Fibroblast of the conjunctiva (primary cell): ENCODE measurements at regions not wholly inside any gene's neighbourhood (a gene's known extent, or its start where the extent isn't known, plus 50 kb on each side); places are given as distances from the start of the nearest gene placed in this dataset.

Source experiments
- DNase-seq: peaks from one replicate; pipeline ENCODE4 v3.0.0-alpha.2; 2010; ENCODE audit warnings: low read depth

DNA sequence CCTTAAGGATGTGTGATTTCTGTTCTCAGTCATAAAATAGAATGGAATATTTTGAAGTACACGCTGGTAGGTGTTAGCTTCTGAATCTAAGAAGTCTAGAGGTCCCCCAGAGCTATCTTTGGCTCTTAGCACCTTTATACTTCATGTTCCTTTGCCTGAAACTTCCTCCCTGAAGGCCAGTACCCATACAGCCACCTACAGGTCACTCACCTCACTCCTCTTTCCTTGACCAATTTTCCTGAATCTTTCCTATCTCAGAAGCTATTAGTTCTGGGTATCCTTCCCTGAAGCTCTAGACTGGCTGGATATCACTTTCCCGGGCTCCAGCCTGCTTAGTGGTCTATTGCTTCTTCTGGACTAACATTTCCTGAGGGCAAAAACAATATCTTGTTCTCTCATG is 93.4 kb upstream of the EDNRB start:
- DNase-seq = no peak

DNA sequence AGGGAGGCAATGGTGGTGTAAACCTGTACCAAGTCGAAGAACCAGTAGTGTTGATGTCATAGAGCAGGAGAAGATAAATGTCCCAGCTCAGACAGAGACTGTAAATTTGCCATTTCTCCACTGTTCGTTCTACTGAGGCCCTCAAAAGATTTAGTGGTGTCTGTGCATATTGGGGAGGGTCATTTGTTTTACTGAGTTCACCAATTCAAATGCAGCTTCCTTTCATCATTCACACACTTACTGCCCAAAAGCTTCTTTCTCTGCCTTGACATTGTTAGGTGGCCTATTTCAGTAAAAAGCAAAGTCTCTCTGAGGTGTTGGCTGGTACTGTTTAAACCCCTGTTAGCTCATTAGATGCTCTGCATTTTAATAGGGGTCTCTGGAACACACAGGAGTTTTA is 86.2 kb upstream of the EDNRB start:
- no peak for DNase-seq

DNA sequence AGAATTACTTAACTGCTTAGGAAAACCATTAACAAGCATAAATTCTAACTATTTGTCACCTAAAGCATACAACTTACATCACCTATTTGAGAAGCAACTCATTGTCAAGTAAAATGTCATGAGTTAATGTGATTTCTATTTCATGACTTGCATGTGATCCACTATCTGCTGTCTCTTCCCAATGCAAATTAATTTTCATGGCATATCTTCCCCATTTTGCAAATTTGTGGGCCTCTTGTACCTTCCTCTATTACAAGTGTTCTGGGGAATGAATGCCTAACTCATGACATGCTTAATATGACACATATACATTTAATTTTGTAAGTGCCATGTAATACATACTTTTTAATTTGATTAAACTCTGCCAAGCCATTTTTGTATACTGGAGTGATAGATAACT is 81.1 kb upstream of the EDNRB start:
- DNase-seq = no peak

DNA sequence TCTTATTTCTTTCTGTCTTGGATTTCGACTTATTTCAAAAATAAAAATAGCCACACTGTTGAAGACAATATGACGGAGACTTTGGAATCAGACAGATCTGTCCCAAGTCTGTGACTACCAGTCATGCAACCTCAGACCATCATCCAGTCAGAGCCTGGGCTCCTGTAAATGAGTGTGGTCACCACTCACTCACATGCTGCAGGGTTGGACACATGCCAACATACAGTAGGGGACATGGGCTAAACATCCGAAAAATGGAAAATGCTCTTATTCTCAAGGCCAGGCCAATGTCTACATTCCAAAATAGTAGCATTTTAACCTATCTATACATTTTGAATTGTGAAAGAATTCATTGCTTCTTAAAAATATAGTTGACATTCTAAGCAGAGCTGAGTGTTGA is 75.5 kb upstream of the EDNRB start:
- no peak for DNase-seq

DNA sequence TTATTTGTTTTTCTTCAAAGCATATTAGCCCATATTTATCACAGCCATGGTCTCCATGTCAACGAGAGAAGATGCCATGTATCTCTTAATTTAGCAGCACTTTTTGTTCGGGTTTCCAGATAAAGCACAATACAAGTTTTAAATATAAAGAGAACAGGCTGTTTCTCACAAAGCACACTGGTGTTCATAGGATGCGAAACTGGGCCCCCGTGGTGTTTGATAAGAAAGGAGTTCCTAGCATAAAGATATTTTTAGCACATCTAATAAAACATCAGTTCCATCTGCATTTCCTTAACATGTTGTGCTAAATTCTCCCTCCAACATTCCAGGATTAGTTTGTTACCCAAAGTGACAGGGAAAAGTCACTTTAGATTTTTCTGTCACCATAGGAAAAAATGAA is 72.4 kb upstream of the EDNRB start:
- no peak for DNase-seq

DNA sequence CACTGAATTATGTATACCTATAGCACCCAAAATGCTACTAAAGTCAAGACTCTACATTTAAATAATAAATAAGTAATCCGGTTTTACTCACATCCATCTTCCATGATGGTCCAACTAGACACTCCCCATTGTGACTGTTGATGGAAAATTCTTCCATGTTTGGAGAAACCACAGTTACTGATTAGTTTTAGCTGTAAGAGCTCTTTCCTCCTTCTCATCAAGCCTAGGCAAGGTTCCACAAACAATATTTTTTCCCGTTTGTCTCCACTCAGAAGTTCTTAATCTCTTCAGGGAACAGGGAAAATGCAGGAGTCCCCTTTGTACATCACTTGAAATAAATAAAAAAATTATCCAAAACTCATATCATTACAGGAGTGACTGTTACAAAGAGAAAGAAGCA is 70.7 kb upstream of the EDNRB start:
- DNase-seq = no peak

DNA sequence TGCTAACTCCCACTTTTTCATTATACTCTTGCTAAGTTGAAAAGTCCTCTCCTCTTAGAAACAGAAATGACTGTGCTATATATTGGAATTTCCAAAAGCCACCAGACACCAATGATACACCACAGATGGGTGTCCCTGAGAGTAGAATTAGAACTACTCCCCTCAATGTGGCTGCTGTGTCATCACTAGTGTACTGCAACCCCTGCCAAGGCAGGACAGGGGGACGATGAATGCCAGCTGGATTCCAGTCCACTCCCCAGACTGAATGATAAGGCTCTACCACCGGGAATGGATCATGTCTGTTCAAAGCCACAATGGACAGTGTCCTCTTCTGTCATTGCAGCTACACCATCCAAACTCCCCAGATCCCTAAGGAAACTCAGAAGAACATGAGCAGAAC is 69.7 kb upstream of the EDNRB start:
- no peak for DNase-seq

DNA sequence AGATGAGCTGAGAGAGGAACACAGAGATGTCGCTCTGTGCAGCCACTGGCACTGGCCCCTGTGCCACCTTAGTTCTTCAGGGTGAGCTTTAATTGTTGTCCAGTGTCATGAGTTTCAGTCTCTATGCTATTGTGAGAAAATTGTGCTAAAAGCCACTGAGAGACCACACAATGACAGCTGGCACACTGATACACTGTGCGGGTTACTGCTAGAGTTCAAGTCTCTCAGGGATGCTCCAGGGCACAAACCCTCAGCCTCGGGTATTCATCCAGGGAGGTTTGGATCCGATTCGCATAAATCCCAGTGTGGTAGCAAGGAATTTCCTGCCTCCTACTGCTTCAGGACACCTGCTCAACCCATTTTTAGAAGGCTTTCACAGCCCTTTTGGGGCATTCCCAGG is 68.1 kb upstream of the EDNRB start:
- DNase-seq = no peak

DNA sequence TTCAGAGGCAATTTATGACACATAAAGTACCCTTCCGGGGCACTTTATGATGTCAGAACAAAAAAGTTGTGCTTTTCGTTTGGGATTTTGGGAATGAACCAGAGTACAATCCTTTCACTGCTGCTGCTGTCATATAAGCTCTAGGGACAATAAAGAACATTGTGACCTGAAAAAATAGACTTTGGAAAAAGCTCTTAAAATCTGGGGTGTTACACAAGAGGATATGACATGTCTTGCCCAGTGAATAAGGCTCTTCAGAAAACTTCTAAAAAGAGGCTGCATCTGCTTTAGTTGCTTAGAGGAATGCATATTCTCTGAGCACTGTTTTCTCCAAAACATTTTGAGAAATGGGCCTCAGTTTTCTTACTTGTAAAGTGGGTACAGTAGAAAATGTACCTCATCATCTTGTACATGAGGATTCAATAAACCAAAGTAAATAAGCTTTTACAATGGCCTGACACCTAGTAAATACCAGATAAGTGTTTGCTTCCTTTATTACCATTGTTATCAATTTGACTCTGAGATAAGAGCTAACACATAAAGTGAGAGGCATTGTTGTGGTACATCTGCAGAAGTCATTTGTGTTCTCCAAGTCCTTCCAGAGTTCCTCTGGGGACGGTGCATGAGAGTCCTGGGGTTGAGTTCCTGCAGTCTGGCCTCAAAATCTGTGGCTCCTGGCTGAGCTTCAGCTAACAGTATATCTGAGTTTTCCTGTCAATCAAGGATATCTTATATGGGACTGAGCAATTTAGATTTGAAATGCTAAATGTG is 67.4 kb upstream of the EDNRB start:
- no peak for DNase-seq

DNA sequence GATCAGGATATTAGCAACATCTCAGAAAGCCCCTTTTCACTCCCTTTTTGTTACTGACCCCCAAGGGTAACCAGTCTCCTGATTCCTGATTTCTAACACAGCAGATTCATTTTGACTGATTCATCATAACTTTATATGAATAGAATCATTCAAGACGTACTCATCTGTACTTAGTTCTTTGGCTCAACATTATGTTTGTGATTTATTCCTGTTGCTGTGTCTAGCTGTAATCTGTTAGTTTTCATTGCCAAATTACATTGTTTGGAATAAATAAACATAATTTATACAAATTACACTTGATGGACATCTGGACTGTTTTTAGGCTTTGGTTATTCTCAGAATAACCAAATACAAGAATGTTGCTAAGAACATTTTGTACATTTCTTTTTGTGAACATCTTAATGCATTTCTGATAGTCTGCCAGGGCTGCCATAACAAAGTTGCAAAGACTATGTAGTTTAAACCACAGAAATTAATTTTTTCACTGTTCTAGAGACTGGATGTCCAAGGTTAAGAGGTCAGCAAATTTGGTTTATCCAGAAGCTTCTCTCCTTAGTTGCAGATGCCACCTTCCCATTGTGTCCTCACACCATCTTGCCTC is 62.8 kb upstream of the EDNRB start:
- DNase-seq = peak; percentile 3

DNA sequence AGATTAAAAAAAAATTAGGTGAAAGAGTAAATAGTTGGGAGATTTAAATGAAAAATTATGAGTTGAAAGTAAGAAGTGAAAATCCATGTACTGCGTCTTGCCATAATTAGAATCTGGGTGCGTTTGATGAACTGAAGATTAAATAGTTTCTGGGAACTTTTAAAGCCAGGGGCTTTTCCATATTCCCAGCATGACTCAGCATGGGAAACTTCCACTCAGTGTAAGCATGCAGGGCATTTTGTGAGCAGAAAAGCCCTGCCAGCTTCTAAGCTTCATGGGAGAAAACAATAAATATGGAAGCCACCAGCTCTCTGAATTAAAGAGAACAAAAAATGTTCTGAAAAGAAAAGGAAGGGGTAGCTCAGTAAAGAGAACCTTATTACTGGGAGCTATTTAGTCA is 62.0 kb upstream of the EDNRB start:
- peak; percentile 22 for DNase-seq

DNA sequence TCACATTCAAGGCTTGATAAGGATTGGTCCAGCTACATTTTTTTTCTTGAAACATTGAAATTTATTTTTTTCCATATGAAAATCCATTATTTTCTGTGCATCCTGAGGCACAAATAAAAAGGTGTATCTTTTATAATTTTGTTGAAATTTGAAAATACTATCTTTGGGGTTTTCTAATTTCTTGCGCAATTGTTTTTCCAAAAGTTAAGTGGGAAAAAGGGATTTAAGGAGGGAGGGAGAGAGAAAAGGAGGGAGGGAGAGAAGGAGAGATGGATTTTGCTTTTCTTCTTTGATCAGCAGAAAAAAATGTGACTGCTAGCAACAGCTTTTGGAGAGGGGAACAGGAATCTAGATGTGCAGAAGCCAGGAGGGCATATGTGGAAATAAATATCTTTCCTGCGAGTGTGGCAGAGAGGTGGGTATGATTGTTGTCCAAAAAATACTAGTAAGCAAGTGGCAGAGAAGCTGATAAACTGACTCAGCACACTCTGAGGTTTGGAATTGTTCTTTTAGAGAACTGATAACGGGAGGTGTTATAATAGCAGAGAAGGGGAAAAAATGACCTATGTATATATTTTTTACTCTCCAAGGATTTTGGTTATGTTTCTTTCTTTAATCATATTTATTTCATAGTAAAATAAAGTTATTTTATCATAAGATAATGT is 61.2 kb upstream of the EDNRB start:
- no peak for DNase-seq

DNA sequence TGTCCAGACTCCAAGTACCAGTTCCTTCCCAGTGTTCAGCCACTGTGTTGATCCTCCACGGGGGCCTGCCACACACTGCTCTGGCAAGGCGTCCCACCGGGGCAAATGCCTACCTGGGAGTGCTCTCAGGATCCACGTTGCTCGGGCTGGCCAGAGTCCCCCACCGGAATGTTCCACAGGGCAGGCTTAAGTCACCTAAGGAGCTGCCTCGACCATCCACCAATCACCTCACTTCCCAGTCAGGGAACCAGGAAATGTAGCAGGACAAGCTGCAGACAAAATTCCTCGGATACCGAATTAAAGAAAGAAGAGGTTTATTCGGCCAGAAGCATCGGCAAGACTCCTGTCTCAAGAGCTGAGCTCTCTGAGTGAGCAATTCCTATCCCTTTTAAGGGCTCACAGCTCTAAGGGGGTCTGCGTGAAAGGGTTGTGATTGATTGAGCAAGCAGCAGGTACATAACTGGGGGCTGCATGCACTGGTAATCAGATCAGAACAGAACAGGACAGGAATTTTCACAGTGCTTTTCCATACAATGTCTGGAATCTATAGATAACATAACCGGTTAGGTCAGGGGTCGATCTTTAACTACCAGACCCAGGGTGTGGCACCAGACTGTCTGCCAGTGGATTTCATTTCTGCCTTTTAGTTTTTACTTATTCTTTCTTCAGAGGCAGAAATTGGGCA is 56.9 kb upstream of the EDNRB start:
- DNase-seq = no peak

DNA sequence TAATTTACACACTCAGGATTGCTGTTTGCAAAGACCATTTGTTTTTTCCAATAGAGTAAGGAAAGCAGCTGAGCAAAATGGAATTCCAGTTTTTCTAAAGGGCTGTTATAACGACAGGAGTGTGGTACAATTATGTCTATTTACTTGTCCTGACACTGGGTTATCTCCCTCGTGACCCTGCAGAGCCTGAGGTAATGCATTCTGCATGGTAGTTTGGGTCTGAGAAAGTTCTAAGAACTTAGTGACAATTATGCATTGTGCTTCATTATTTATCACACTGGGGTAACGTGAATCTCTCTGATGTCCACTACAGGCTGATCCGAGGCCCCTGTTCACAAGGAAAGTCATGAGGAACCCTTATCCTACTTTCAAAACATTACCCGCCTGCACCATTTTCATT is 50.7 kb upstream of the EDNRB start:
- no peak for DNase-seq
